HG03280 (cell line): ENCODE measurements at regions not wholly inside any gene's neighbourhood (a gene's known extent, or its start where the extent isn't known, plus 50 kb on each side); places are given as distances from the start of the nearest gene placed in this dataset.
"Not testable (repeated sequence)": the region's sequence is repeated elsewhere in the genome, so short reads cannot be mapped to it uniquely, and the experiment has no call there.

Experiments used
- ATAC-seq: cut with Tn5 transposase; IDR thresholded peaks from one replicate; pipeline ENCODE4 v1.9.1; 2021; ENCODE audit warnings: mild to moderate bottlenecking, moderate library complexity; ENCODE audit not compliant: unreplicated experiment

GRCh38 chr16:85269165-85269564, 156.9 kb upstream of the CIBAR2 start:
- ATAC-seq, result no peak

GRCh38 chr16:85270374-85270773, 158.1 kb upstream of the CIBAR2 start:
- no peak for ATAC-seq

- ATAC-seq, result no peak
Measured at GRCh38 chr16:85271198-85271597, 158.9 kb upstream of the CIBAR2 start.

- ATAC-seq, result no peak
Measured at GRCh38 chr16:85273293-85273692, 161.0 kb upstream of the CIBAR2 start.

GRCh38 chr16:85274501-85274900, 162.2 kb upstream of the CIBAR2 start:
- no peak for ATAC-seq

GRCh38 chr16:85274924-85275323, 162.7 kb upstream of the CIBAR2 start:
- no peak for ATAC-seq

GRCh38 chr16:85275533-85276249, 163.4 kb upstream of the CIBAR2 start:
- no peak for ATAC-seq

- ATAC-seq, result no peak
Measured at GRCh38 chr16:85276258-85276657, 164.0 kb upstream of the CIBAR2 start.

GRCh38 chr16:85276721-85277120, 164.4 kb upstream of the CIBAR2 start:
- no peak for ATAC-seq

- no peak for ATAC-seq
Measured at GRCh38 chr16:85278839-85279238, 166.6 kb upstream of the CIBAR2 start.

GRCh38 chr16:85279402-85279801, 167.1 kb upstream of the CIBAR2 start:
- no peak for ATAC-seq

GRCh38 chr16:85279825-85280545, 167.7 kb upstream of the CIBAR2 start:
- no peak for ATAC-seq

- ATAC-seq, result no peak
Measured at GRCh38 chr16:85281181-85281580, 168.9 kb upstream of the CIBAR2 start.

- ATAC-seq, result no peak
Measured at GRCh38 chr16:85282842-85283241, 170.6 kb upstream of the CIBAR2 start.

- ATAC-seq, result no peak
Measured at GRCh38 chr16:85283305-85284050, 171.2 kb upstream of the CIBAR2 start.

GRCh38 chr16:85284141-85284817, 172.0 kb upstream of the CIBAR2 start:
- no peak for ATAC-seq

- ATAC-seq, result no peak
Measured at GRCh38 chr16:85285681-85286065, 173.4 kb upstream of the CIBAR2 start.

GRCh38 chr16:85286066-85286831, 174.0 kb upstream of the CIBAR2 start:
- no peak for ATAC-seq

GRCh38 chr16:85286951-85287814, 174.9 kb upstream of the CIBAR2 start:
- ATAC-seq, result no peak

GRCh38 chr16:85287815-85288109, 175.5 kb upstream of the CIBAR2 start:
- not testable (repeated sequence) for ATAC-seq
